Panc1 (cell line): ENCODE measurements at regions not wholly inside any gene's neighbourhood (a gene's known extent, or its start where the extent isn't known, plus 50 kb on each side); places are given as distances from the start of the nearest gene placed in this dataset.

Experiments
- ATAC-seq: fragments of 200-7000 bp; cut with Tn5 transposase; 2 replicates; pipeline ENCODE4 v1.9.1; 2020; ENCODE audit warnings: mild to moderate bottlenecking, moderate library complexity
- BruUV-seq: library from RNA; stranded (reverse); fragments of 400-500 nt; replicated peaks from 2 replicates; lab custom pipeline; 2021; lab: Mats Ljungman, UMichigan
- CTCF ChIA-PET: fragments of 300-600 bp; sonication (Branson Sonifier 250); formaldehyde crosslinking; loops from one replicate; lab custom pipeline; 2022; ENCODE audit warnings: antibody characterized with exemption; lab: Charles Lee
- POLR2A ChIA-PET: fragments of 300-600 bp; sonication (Branson Sonifier 250); formaldehyde crosslinking; loops from one replicate; lab custom pipeline; 2022; ENCODE audit warnings: antibody characterized with exemption; lab: Charles Lee
- DNase-seq: peaks from one replicate; pipeline ENCODE4 v3.0.0-alpha.2; 2010; ENCODE audit warnings: low read depth, low spot score
- H3K27ac ChIP-seq: 2 replicates; pipeline ENCODE4 v1.5.1; 2011; ENCODE audit warnings: mild to moderate bottlenecking, low read length, inconsistent platforms
- H3K27me3 ChIP-seq: fragments of 200-500 bp; sonication (Bioruptor generic); 2 replicates; pipeline ENCODE4 v1.6.0; 2014; ENCODE audit warnings: low read length, inconsistent platforms; ENCODE audit not compliant: control insufficient read depth, insufficient read depth
- H3K36me3 ChIP-seq: fragments of 200-500 bp; sonication (Bioruptor generic); 2 replicates; pipeline ENCODE4 v1.5.1; 2014; ENCODE audit warnings: inconsistent platforms, mild to moderate bottlenecking, low read length, moderate library complexity; ENCODE audit not compliant: control insufficient read depth, insufficient read depth
- H3K4me1 ChIP-seq: 2 replicates; pipeline ENCODE4 v1.5.1; 2011; ENCODE audit warnings: inconsistent platforms, mild to moderate bottlenecking, low read length, moderate library complexity; ENCODE audit not compliant: control insufficient read depth, insufficient read depth
- H3K4me3 ChIP-seq, 2 experiments: 2 replicates each; pipeline ENCODE4 v1.5.1; 2011 to 2012; ENCODE audit warnings: low read depth in 2 of 2, low read length in 2 of 2, mild to moderate bottlenecking in 2 of 2, inconsistent platforms in 1 of 2, moderate library complexity in 1 of 2
- H3K9me3 ChIP-seq: fragments of 200-500 bp; sonication (Bioruptor generic); 2 replicates; pipeline ENCODE4 v1.5.1; 2014; ENCODE audit warnings: low read depth, mild to moderate bottlenecking, inconsistent platforms, low read length, moderate library complexity; ENCODE audit not compliant: control insufficient read depth, insufficient read depth
- POLR2AphosphoS5 ChIP-seq: IDR thresholded peaks from 2 replicates; pipeline ENCODE4 v1.6.1; 2012; ENCODE audit warnings: mild to moderate bottlenecking, low read depth, low read length, moderate library complexity
- SIN3A ChIP-seq: IDR thresholded peaks from 2 replicates; pipeline ENCODE4 v1.6.1; 2012; ENCODE audit warnings: low read depth, mild to moderate bottlenecking, low read length, moderate library complexity, borderline replicate concordance; ENCODE audit not compliant: insufficient read depth
- TCF7L2 ChIP-seq: IDR thresholded peaks from 2 replicates; pipeline ENCODE4 v1.6.1; 2011; ENCODE audit warnings: mild to moderate bottlenecking, low read depth, low read length, inconsistent platforms
- in situ Hi-C: cut with HindIII; loops from 2 replicates; pipeline ENCODE4 v1.10.0; 2016; ENCODE audit warnings: low sequenced_read_pairs, low pct_unique_long_range_greater_than_20kb
- intact Hi-C: fragments of 100-400 bp; cut with micrococcal nuclease; formaldehyde crosslinking; loops from one replicate; pipeline ENCODE4 v1.10.0; 2022; ENCODE audit not compliant: unreplicated experiment
- TF ChIP-seq, protein P1 (sequence below), 2 experiments: IDR thresholded peaks; 2 replicates each; pipeline ENCODE4 v1.6.1; 2011 to 2012; ENCODE audit warnings: low read depth in 2 of 2, control low read depth in 1 of 2, low read length in 1 of 2, mild to moderate bottlenecking in 1 of 2, moderate library complexity in 1 of 2; ENCODE audit not compliant: insufficient read depth in 1 of 2
- TF ChIP-seq, protein P2 (sequence below): fragments of 450-650 bp; IDR thresholded peaks from 2 replicates; pipeline ENCODE4 v1.5.1; 2017; ENCODE audit warnings: mild to moderate bottlenecking

GRCh38 chr6:140401761-140402160 lies 1027.3 kb upstream of the CITED2 start:
- POLR2A ChIA-PET = no interaction called here

DNA sequence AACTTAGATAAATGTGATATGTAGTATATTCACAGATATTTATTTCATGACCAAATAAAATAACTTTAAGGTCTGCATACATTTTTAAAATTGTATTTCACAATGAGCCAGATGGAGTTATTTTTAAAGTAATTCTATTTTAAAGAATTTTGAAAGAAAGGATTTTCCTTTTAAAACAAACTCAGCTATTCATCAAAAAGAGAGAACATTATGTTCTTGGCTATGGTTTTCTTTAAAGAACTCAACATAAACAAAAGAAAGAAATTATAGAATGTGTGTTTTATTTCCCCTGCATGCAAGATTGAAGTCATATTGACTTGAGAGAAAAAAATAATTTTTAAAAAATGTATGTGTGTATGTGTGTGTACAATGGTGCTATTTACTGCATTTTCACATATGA lies 1023.6 kb upstream of the CITED2 start:
- no TSS peak for BruUV-seq
- in situ Hi-C loops (no loop called here), intact Hi-C loops (no loop called here)
- POLR2A ChIA-PET = no interaction called here
- H3K27ac ChIP-seq = no peak overlapping the region
- no peak overlapping the region for H3K4me3 ChIP-seq
- H3K36me3 ChIP-seq = no peaks in the 10 kb centered on the region
- H3K9me3 ChIP-seq = no peaks in the 10 kb centered on the region; the same call in 1 of the 2 replicates
- ATAC-seq (no peak), DNase-seq (no peak)
- H3K4me1 ChIP-seq = no peaks in the 10 kb centered on the region
- H3K27me3 ChIP-seq = no peaks in the 10 kb centered on the region
- no peak for TF ChIP-seq SIN3A
- TF ChIP-seq POLR2AphosphoS5 = no peak
- TF ChIP-seq TCF7L2 = no peak
- TF ChIP-seq, protein P1, sequence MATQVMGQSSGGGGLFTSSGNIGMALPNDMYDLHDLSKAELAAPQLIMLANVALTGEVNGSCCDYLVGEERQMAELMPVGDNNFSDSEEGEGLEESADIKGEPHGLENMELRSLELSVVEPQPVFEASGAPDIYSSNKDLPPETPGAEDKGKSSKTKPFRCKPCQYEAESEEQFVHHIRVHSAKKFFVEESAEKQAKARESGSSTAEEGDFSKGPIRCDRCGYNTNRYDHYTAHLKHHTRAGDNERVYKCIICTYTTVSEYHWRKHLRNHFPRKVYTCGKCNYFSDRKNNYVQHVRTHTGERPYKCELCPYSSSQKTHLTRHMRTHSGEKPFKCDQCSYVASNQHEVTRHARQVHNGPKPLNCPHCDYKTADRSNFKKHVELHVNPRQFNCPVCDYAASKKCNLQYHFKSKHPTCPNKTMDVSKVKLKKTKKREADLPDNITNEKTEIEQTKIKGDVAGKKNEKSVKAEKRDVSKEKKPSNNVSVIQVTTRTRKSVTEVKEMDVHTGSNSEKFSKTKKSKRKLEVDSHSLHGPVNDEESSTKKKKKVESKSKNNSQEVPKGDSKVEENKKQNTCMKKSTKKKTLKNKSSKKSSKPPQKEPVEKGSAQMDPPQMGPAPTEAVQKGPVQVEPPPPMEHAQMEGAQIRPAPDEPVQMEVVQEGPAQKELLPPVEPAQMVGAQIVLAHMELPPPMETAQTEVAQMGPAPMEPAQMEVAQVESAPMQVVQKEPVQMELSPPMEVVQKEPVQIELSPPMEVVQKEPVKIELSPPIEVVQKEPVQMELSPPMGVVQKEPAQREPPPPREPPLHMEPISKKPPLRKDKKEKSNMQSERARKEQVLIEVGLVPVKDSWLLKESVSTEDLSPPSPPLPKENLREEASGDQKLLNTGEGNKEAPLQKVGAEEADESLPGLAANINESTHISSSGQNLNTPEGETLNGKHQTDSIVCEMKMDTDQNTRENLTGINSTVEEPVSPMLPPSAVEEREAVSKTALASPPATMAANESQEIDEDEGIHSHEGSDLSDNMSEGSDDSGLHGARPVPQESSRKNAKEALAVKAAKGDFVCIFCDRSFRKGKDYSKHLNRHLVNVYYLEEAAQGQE (IDR thresholded peaks at IDR 0.05; ENCODE audit: insufficient read depth in 1 of 2, low read depth in 2 of 2, low read length in 1 of 2) = no peak
- TF ChIP-seq, protein P2, sequence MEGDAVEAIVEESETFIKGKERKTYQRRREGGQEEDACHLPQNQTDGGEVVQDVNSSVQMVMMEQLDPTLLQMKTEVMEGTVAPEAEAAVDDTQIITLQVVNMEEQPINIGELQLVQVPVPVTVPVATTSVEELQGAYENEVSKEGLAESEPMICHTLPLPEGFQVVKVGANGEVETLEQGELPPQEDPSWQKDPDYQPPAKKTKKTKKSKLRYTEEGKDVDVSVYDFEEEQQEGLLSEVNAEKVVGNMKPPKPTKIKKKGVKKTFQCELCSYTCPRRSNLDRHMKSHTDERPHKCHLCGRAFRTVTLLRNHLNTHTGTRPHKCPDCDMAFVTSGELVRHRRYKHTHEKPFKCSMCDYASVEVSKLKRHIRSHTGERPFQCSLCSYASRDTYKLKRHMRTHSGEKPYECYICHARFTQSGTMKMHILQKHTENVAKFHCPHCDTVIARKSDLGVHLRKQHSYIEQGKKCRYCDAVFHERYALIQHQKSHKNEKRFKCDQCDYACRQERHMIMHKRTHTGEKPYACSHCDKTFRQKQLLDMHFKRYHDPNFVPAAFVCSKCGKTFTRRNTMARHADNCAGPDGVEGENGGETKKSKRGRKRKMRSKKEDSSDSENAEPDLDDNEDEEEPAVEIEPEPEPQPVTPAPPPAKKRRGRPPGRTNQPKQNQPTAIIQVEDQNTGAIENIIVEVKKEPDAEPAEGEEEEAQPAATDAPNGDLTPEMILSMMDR = no peak
- CTCF ChIA-PET = no interaction called here

More at GRCh38 chr6:140401761-140402160, 1027.3 kb upstream of the CITED2 start:
- intact Hi-C loops = no loop called here
- Histone ChIP-seq H3K27me3 (no peaks in the 10 kb centered on the region), H3K36me3 (no peaks in the 10 kb centered on the region), H3K27ac (no peak overlapping the region), H3K4me3 (no peak overlapping the region), H3K9me3 (peaks cover 10% of the 10 kb centered on the region; the same call in 1 of the 2 replicates), H3K4me1 (no peaks in the 10 kb centered on the region)
- DNase-seq (no peak), ATAC-seq (no peak)
- no TSS peak for BruUV-seq
- in situ Hi-C loops = no loop called here
- TF ChIP-seq, protein P1 (IDR thresholded peaks at IDR 0.05; ENCODE audit: insufficient read depth in 1 of 2, low read depth in 2 of 2, low read length in 1 of 2) = no peak
- TF ChIP-seq POLR2AphosphoS5 (no peak), SIN3A (no peak), TCF7L2 (no peak)
- TF ChIP-seq, protein P2 = no peak
- CTCF ChIA-PET = no interaction called here
